ENCODE measurements at regions not wholly inside any gene's neighbourhood (a gene's known extent, or its start where the extent isn't known, plus 50 kb on each side); places are given as distances from the start of the nearest gene placed in this dataset.

DNA sequence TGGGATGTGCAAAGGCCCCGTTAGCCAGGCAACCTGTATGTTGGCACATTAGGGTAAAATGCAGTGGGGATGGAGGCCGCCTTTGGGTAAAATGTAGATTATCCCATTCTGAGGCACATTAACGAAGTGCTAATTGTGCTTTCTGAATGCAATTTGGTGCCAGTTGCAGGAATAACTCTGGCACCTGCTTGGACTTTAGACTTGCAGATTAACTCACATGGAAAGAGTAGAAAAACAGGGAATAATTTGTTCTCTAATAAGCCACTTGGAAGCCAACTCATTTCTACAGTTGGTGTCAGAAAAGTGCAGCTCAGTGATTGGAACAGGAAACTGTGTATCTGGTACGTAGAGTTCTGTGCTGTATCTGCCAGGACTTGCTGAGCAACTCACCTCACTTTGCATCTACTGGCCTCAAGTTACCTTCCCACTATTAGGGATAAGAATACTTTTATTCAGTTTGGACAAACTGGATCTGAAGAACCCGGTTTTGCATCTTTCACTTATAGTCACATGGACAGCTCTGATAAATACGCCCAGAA lies 377.4 kb upstream of the PODXL start:
- TF ChIP-seq SUZ12 (IDR thresholded peaks at IDR 0.05; ENCODE audit: extremely low read depth, insufficient read depth, insufficient read length) (no peak), ZNF274 (IDR thresholded peaks at IDR 0.05; ENCODE audit: low read depth, low read length) (no peak), YY1 (IDR thresholded peaks at IDR 0.05; ENCODE audit: insufficient read depth, insufficient read length) (no peak)

Data from NT2/D1 (cell line).